Lower leg skin (tissue), 3 donors: ENCODE measurements at regions not wholly inside any gene's neighbourhood (a gene's known extent, or its start where the extent isn't known, plus 50 kb on each side); places are given as distances from the start of the nearest gene placed in this dataset.

Experiments used
- CTCF ChIP-seq, 3 donors: fragments of 450-650 bp; IDR thresholded peaks; one replicate each; pipeline ENCODE4 v1.5.1; 2016; ENCODE audit warnings: antibody characterized with exemption in 3 of 3, mild to moderate bottlenecking in 3 of 3, moderate library complexity in 2 of 3
- POLR2A ChIP-seq, 2 donors: fragments of 450-650 bp; IDR thresholded peaks; one replicate each; pipeline ENCODE4 v1.6.1; 2016 to 2017; ENCODE audit warnings: antibody characterized with exemption in 2 of 2, mild to moderate bottlenecking in 1 of 2, moderate library complexity in 1 of 2

GRCh38 chr4:155591738-155592143 is 74.9 kb upstream of the GUCY1A1 start:
- no peak for TF ChIP-seq CTCF (IDR thresholded peaks at IDR 0.05)
- TF ChIP-seq POLR2A (IDR thresholded peaks at IDR 0.05): no peak
